ENCODE measurements at regions not wholly inside any gene's neighbourhood (a gene's known extent, or its start where the extent isn't known, plus 50 kb on each side); places are given as distances from the start of the nearest gene placed in this dataset.

GRCh38 chr2:21770787-21771186 is 647.0 kb downstream of the TDRD15 start:
- 68% methylated on average over 1 of the region's 1 CpG for WGBS
- no peak for TF ChIP-seq POLR2A (IDR thresholded peaks at IDR 0.05)
- TF ChIP-seq POLR2AphosphoS5 (IDR thresholded peaks at IDR 0.05): no peak
- no peak for TF ChIP-seq CTCF (IDR thresholded peaks at IDR 0.05)
- no peak overlapping the region for H3K27ac ChIP-seq
- intact Hi-C loops (cut with DNase I): no loop called here
- no peaks in the 10 kb centered on the region for H3K36me3 ChIP-seq
- H3K4me1 ChIP-seq (replicated peaks): no peaks in the 10 kb centered on the region
- DNase-seq (ENCODE audit: low spot score): no peak
- H3K9me3 ChIP-seq: no peaks in the 10 kb centered on the region
- H3K27me3 ChIP-seq (replicated peaks; ENCODE audit: insufficient read depth): no peaks in the 10 kb centered on the region
- no peak overlapping the region for H3K4me3 ChIP-seq

GRCh38 chr2:21772624-21773023 is 648.9 kb downstream of the TDRD15 start:
- no peaks in the 10 kb centered on the region for H3K36me3 ChIP-seq
- no peaks in the 10 kb centered on the region for H3K4me1 ChIP-seq (replicated peaks)
- DNase-seq (ENCODE audit: low spot score): no peak
- no peaks in the 10 kb centered on the region for H3K27me3 ChIP-seq (replicated peaks; ENCODE audit: insufficient read depth)
- TF ChIP-seq POLR2A (IDR thresholded peaks at IDR 0.05) (no peak), CTCF (IDR thresholded peaks at IDR 0.05) (no peak), POLR2AphosphoS5 (IDR thresholded peaks at IDR 0.05) (no peak)
- H3K4me3 ChIP-seq: no peak overlapping the region
- intact Hi-C loops (cut with DNase I): no loop called here
- H3K9me3 ChIP-seq: no peaks in the 10 kb centered on the region
- H3K27ac ChIP-seq: no peak overlapping the region
- 62% methylated on average over 1 of the region's 1 CpG for WGBS

DNA sequence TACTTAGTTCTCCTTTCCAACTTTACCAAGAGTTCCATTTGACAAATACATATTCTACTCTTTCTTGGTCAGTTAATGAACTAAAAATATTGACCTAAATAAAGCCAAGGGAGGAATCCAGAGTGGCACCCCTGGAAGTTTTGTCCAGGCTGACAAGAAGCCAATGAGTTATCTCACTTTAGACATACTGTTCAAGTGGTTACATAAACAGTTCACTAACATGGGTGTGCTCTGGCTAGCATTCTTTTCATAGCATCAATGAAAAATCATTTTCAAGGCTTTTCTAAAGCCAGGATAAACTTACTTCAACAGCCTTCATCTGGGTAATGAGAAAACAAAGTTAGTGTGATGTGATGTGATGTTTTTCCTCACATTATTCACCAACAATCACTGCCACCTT is 649.4 kb downstream of the TDRD15 start:
- H3K4me3 ChIP-seq: no peak overlapping the region
- no peaks in the 10 kb centered on the region for H3K9me3 ChIP-seq
- intact Hi-C loops (cut with DNase I): no loop called here
- no peak for DNase-seq (ENCODE audit: low spot score)
- H3K27me3 ChIP-seq (replicated peaks; ENCODE audit: insufficient read depth): no peaks in the 10 kb centered on the region
- H3K27ac ChIP-seq: no peak overlapping the region
- TF ChIP-seq POLR2A (IDR thresholded peaks at IDR 0.05) (no peak), POLR2AphosphoS5 (IDR thresholded peaks at IDR 0.05) (no peak), CTCF (IDR thresholded peaks at IDR 0.05) (no peak)
- H3K4me1 ChIP-seq (replicated peaks): no peaks in the 10 kb centered on the region
- H3K36me3 ChIP-seq: no peaks in the 10 kb centered on the region

GRCh38 chr2:21774691-21775368 is 651.1 kb downstream of the TDRD15 start:
- Histone ChIP-seq H3K27me3 (replicated peaks; ENCODE audit: insufficient read depth) (no peaks in the 10 kb centered on the region), H3K36me3 (no peaks in the 10 kb centered on the region), H3K4me3 (no peak overlapping the region), H3K4me1 (replicated peaks) (no peaks in the 10 kb centered on the region), H3K9me3 (no peaks in the 10 kb centered on the region), H3K27ac (no peak overlapping the region)
- WGBS: 55% methylated on average over 6 of the region's 6 CpGs
- no peak for TF ChIP-seq POLR2A (IDR thresholded peaks at IDR 0.05)
- TF ChIP-seq POLR2AphosphoS5 (IDR thresholded peaks at IDR 0.05): no peak
- no peak for TF ChIP-seq CTCF (IDR thresholded peaks at IDR 0.05)
- intact Hi-C loops (cut with DNase I): no loop called here
- DNase-seq (ENCODE audit: low spot score): no peak

GRCh38 chr2:21779786-21780185 is 656.0 kb downstream of the TDRD15 start:
- Histone ChIP-seq H3K27me3 (replicated peaks; ENCODE audit: insufficient read depth) (no peaks in the 10 kb centered on the region), H3K4me1 (replicated peaks) (no peaks in the 10 kb centered on the region), H3K36me3 (no peaks in the 10 kb centered on the region), H3K27ac (no peak overlapping the region), H3K4me3 (no peak overlapping the region), H3K9me3 (no peaks in the 10 kb centered on the region)
- TF ChIP-seq CTCF (IDR thresholded peaks at IDR 0.05): no peak
- no peak for TF ChIP-seq POLR2AphosphoS5 (IDR thresholded peaks at IDR 0.05)
- no peak for TF ChIP-seq POLR2A (IDR thresholded peaks at IDR 0.05)
- WGBS: 87% methylated on average over 1 of the region's 1 CpG
- DNase-seq (ENCODE audit: low spot score): no peak
- intact Hi-C loops (cut with DNase I): no loop called here
